Fibroblast of peridontal ligament (primary cell): ENCODE measurements at regions not wholly inside any gene's neighbourhood (a gene's known extent, or its start where the extent isn't known, plus 50 kb on each side); places are given as distances from the start of the nearest gene placed in this dataset.
"Not testable (repeated sequence)": the region's sequence is repeated elsewhere in the genome, so short reads cannot be mapped to it uniquely, and the experiment has no call there.

Source experiments
- DNase-seq: peaks from one replicate; pipeline ENCODE4 v3.0.0-alpha.2; 2010; ENCODE audit errors: extremely low read depth

DNA sequence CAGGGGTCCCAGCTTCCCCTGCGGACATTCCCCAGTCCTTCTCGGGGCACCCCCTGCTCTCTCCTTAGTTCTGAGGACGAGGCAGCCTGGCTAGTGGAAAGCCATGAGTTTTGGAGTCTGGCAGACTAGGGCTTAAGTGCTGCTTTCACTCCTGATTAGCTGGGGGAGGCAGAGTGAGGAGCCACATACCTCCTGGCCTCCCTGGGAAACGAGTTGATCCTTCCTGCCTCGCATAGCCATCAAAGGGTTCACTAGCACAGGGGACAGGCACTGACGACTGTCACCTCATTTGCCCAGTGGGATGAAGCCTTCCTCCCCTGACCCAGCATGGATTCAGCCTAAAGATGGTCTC lies 402.5 kb downstream of the RPS24 start:
- DNase-seq, result no peak

DNA sequence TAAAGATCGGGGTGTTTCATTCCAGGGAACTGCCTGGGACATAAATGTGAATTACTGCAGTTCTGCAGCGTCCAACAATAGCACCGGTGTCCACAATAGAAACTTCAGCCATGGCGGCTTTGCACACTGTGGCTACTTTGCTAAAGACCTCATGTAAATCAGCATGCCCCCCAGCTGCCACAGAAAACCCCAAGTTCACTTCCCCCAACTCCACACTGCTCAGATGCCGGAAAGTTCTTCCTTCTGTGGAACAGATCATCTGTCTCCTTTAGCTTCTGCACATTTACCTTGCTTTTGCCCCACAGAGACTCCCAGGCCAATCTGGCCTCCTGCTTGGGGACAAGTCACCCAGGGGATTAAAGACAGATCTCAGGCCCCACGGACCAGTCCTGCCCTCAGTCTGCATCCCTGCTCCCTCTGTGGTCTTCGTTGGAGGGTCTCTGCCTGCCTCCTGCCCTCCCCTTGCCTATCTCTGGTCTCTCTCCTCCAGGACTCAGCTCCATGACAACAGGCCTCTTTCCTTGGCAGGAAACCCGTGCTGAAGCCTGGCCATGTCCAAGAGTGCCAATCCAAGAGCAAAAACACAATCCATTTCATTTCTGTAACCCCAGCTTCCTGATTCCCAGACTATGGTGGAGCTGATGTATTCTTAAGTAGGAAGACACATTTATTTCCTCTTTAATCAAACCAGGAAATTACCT lies 403.2 kb downstream of the RPS24 start:
- DNase-seq, result no peak

DNA sequence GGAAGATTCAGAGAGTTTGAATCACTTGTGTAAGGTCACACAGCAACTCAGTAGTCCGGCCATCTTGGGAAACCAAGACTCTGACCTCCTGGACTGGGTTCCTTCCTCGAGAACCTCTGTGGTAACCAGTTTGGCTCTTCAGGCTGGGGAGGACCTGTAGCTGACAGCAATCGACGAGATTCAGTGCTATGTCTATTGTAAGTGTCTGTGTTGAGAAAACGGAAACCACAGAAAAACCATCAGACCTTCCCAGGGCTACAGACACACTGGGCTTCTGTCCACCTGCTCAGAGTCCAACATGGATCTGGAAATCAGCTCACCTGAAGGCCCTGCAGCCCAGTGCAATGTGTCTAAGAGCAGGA lies 403.7 kb downstream of the RPS24 start:
- no peak for DNase-seq

GRCh38 chr10:78437998-78438906 lies 404.6 kb downstream of the RPS24 start:
- DNase-seq, result no peak

DNA sequence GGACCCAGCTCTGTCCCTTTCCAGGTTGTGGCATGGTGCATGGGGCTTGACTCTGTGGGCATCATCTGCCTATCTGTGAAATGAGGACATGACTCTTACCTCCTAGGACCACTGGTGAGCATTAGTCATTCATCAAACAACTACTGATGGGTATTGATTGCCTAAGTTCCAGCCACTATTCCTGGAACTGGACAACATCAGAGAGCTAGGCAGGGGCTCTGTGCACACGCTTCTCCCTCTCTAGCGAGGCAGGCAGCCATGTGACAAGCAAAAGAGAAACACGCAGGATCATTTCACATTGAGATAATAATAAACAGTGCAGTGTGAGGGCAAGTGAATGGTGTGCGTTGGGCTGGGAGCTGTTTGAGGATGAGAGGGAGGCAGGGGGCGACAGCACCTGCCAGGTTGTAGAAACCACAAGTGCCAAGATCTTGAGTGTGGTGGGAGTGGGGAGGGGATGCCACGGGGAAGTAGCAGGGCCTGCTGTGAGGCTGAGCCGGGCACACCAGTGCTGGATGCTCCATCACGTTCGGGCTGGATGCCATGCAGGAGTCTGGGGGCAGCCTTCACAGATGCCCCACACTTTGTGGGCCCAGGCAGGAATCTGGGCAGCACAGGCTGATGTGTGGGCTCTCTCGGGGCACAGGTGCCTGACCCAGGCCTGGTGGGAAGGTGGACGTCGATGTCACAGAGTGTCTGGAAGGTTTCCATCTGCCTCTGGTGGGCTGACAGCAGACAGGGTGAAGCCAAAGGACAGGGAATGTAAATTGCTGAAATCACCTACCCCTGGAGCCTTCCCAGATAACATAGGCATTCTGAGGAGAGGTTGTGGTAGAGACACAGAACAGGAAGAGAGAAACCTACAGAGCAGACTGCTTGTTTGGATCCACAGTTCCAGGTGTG lies 405.5 kb downstream of the RPS24 start:
- no peak for DNase-seq

DNA sequence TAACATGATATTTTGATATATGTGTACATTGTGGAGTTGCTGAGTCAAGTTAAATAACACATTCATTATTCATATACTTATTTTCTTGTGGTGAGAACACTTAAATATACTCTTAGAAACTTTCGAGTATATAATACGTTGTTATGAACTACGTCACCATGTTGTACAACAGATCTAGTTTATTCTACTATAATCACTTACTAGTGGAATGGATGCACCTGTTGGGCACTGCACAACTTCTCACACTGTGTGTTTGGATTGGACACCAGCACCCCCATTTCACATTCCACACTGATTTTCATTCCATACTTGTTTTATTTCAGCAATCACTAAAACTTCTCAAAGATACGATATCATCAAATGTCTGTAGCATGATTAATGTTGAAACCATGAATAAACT lies 407.3 kb downstream of the RPS24 start:
- no peak for DNase-seq

DNA sequence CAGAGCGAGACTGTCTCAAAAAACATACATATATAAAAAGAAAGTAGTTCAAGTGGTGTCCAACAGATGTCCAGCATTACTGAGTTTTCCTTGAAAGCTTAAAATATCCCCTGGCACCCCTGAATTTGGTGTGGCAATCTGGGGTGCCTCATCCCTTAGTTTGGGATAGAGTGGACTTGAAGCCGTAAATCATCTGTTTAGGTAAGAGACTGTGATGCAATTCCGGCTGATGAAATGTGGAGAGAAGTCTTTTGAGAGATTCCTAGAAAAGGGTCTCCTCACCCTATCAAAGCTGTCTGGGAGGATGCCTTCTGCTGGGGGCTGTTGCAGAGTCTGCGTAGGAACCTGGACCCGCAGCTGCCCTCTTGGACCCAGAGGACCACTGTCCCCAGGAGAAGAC lies 408.0 kb downstream of the RPS24 start:
- peak; percentile 34 for DNase-seq

DNA sequence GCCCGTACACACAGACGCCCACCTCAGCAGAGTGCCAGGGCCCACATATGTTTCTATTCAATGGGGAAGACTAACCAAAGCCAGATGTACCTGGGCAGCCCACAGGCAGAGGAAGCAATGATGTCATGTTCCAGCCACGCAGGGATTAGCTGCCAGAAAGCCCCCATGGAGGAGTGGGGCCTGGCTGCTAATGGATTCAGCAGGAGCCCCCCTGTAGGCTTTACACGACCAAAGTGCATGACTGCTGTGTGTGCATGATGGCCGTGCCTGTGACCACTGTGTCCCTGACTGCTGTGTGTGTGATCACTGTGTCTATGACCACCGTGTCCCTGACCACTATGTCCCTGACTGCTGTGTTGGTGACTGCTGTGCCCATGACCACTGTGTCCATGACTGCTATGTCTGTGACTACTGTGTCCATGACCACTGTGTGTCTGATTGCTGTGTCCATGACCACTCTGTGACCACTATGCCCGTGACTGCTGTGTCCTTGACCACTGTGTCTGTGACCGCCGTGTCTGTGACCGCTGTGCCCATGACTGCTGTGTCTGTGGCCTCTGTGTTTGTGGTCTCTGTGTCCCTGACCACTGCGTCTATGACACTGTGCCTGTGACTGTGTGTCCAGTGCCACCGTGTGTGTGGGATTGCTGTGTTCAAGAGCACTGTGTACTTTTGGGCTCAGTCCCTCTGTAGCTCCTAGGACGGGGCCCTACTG lies 409.3 kb downstream of the RPS24 start:
- no peak for DNase-seq

- DNase-seq, result no peak
Measured at GRCh38 chr10:78443900-78444571, 410.4 kb downstream of the RPS24 start.

DNA sequence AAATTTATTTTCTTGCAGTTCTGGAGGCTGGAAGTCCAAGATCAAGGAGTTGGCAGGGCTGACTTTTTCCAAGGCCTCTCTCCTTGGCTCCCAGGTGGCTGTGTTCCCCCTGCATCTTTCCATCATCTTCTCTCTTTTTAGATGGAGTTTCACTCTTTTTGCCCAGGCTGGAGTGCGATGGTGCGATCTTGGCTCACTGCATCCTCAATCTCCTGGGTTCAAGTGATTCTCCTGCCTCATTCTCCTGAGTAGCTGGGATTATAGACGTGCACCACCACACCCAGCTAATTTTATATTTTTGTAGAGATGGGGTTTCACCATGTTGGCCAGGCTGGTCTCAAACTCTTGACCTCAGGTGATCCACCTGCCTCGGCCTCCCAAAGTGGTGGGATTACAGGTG lies 411.1 kb downstream of the RPS24 start:
- DNase-seq, result not testable (repeated sequence)

DNA sequence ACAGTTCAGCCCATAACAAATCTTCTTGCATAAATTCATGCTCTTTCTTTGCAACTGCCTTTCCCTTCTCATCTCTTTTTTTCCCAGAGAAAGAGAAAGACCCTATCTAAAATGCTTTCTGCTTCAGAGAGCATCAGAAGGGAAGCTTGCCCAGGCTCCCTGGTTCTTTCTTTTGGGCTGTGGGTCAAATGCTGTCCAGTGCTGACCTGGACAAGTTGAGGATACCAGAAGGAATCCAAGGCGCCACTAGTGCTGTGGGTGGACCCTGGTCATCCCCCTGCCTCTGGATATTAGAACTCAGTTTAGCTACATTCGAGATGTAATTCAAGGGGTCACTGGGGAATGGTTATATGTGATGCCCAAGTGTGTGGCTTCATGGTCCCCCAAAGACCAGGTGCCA lies 411.6 kb downstream of the RPS24 start:
- DNase-seq, result no peak

GRCh38 chr10:78448470-78448869 lies 414.8 kb downstream of the RPS24 start:
- no peak for DNase-seq

- no peak for DNase-seq
Measured at GRCh38 chr10:78448994-78449418, 415.3 kb downstream of the RPS24 start.

DNA sequence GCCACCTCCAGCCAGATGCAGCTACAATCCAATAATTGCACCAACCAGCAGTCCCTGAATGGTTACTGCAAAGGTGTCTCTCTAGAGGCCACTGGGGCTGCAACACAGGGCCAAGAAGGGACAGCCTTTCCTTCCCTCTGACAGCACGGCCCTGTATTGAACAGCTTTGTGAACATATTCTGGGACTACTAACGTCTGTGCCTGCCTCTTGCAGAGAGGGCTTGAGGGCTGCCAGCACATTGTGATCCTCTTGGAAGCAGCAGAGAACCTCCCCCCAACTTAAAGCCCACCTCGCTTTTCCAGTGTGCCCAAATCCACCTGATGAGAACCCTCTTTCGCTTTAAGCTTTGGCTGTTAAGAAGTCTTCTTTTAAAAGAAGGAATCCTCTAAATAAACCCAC lies 415.9 kb downstream of the RPS24 start:
- DNase-seq, result no peak

DNA sequence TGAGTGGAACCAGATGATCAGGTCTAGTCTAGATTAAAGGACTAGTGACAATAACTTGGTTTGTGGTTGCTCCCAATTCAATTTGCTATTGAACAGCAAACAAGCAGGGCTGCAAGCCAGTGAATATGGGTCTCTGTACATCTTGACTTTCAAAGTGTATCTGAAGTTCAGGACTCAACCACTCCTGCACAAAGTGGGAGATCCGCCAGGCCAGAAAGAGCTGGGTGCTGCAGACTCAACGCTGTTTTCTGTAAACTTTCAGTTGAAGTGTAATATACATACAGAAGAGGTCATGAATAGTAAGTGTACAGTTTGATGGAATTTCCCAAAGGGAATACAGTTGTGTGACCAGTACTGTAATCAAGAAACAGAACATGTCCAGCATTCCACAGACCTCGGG lies 416.6 kb downstream of the RPS24 start:
- DNase-seq, result no peak

DNA sequence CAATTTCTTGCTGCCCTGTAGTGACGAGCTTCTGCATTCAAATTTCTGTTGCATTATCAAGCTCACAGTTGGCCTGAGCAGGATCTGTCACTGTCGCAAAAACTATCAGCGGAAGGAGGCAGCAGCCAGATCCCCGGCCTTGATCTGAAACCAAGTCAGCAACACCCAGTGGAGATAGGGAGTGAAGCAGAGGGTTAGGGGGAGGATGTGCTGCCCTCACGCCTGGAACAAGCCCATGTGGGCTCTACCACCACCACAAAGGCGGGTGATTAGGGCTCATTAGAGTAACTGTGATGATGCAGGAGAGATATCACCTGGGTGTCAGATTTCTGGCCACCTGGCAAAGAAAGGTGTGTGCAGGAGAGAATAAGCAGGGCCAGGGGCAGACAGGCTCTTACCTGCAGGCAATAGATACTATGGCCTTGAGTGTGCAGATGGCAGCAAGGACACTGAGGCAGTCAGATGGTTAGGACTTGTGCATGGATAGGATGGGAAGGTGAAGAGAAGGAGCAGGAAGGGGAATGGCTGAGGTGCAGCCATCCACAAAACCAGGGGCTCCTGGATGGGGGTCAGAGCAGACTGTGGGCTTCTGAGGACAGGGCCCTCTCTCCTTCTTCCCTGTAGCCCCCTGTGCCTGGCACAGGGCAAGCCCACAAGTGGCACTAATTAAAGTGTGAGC lies 417.3 kb downstream of the RPS24 start:
- no peak for DNase-seq

- DNase-seq, result no peak
Measured at GRCh38 chr10:78451592-78451991, 417.9 kb downstream of the RPS24 start.

DNA sequence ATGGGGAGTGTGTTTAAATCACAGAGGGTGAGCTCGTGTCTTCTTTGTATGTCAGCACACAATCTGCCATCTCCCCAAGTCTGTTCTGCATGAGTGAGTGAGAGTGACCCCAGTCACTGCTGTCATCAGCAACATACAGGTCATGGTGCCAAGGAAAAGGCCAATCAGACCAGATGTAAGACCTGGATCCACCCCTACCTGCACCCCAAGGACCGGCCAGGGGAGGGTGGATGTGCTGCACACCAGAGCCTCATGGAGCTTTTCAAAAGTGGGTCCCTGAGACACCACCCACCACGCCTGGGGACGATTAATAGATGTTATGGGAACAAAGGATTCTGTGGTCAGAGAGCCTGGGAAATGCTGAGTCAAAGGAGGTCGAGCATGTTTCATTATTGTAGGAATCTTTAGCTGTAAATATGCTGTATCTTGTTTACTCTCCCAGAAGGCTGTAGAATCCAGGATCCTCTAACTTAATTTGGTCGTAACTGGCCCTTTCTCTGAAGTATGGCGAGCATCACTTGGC lies 420.5 kb downstream of the RPS24 start:
- peak; percentile 33 for DNase-seq

DNA sequence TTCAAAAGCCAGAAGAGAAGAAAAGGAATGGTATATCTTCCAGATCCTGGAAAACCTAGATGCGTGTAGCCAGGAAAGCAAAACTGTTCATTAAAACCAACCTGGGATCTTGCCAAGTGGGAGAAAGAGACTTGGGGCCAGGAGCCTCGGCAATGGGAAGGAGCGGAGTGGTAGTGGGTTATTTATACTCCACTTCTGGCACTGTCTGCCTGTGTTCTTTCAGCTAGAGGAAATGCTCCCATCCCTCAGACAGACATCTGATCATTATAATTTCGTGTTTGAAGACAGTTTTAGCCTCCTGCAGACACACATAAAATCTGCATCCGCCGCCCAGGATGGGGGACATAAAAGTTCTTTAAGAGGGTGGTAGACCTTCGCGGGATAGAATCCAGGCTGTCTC lies 421.6 kb downstream of the RPS24 start:
- no peak for DNase-seq

- DNase-seq, result no peak
Measured at GRCh38 chr10:78455811-78456210, 422.1 kb downstream of the RPS24 start.
